ENCODE measurements at regions not wholly inside any gene's neighbourhood (a gene's known extent, or its start where the extent isn't known, plus 50 kb on each side); places are given as distances from the start of the nearest gene placed in this dataset.

GRCh38 chr2:47696478-47696831 is 86.5 kb upstream of the MSH6 start:
- H3K4me3 ChIP-seq (replicated peaks in 1 of 3; ENCODE audit: insufficient read depth in 1 of 3, low read depth in 1 of 3, low read length in 3 of 3) = no peak overlapping the region
- no peaks in the 10 kb centered on the region for H3K36me3 ChIP-seq (ENCODE audit: control insufficient read depth in 2 of 2, extremely low read depth in 1 of 2, insufficient read depth in 2 of 2, low read length in 2 of 2)
- dilution Hi-C loops (cut with MboI; ENCODE audit: extremely low pct_ligation_motif_present, low sequenced_read_pairs) (no loop called here), intact Hi-C loops (cut with micrococcal nuclease) (no loop called here)
- H4K20me1 ChIP-seq (replicated peaks; ENCODE audit: control insufficient read depth, extremely low read depth, insufficient read depth, low read length) = no peaks in the 10 kb centered on the region
- no peaks in the 10 kb centered on the region for H3K9me3 ChIP-seq (replicated peaks; ENCODE audit: control insufficient read depth, insufficient read depth, low read length)
- H3K9me1 ChIP-seq (replicated peaks; ENCODE audit: control insufficient read depth, extremely low read depth, insufficient read depth, low read length) = no peaks in the 10 kb centered on the region
- no TSS peak for BruUV-seq (replicated peaks)
- H3K9ac ChIP-seq (replicated peaks; ENCODE audit: extremely low read depth, insufficient read depth, low read length) = no peak overlapping the region
- ChIA-PET CTCF (no interaction called here), POLR2A (no interaction called here)
- peaks cover 6 to 16% of the 10 kb centered on the region in 2 experiments for H3K27me3 ChIP-seq (ENCODE audit: control insufficient read depth in 2 of 2, insufficient read depth in 2 of 2, low read length in 2 of 2)
- DNase-seq (ENCODE audit: low read depth, low spot score) = no peak
- no peaks in the 10 kb centered on the region for H3K4me1 ChIP-seq (ENCODE audit: control insufficient read depth, extremely low read depth, insufficient read depth, low read length)
- H2AFZ ChIP-seq (ENCODE audit: low read depth, low read length) = no peak overlapping the region
- H3K79me2 ChIP-seq (ENCODE audit: control insufficient read depth, insufficient read depth, low read length) = no peaks in the 10 kb centered on the region
- H3K27ac ChIP-seq (ENCODE audit: insufficient read depth, low read depth, low read length) = no peak overlapping the region
- TF ChIP-seq MYC (IDR thresholded peaks at IDR 0.05; ENCODE audit: low read depth, low read length) = no peak
- no peak for TF ChIP-seq CTCF (IDR thresholded peaks at IDR 0.05; ENCODE audit: extremely low read depth in 1 of 2, insufficient read depth in 1 of 2, low read depth in 1 of 2, low read length in 2 of 2)
- TF ChIP-seq POLR2A (IDR thresholded peaks at IDR 0.05; ENCODE audit: low read depth, low read length) = no peak
- no peak for TF ChIP-seq JUN (IDR thresholded peaks at IDR 0.05; ENCODE audit: borderline replicate concordance, insufficient read depth, insufficient read length, low read depth)
- no peak for TF ChIP-seq FOS (IDR thresholded peaks at IDR 0.05; ENCODE audit: borderline replicate concordance, insufficient read depth, low read length)
- no peak for TF ChIP-seq EZH2 (IDR thresholded peaks at IDR 0.05; ENCODE audit: borderline replicate concordance, low read depth, low read length, severe bottlenecking)
- FAIRE-seq = no peak
- H3K4me2 ChIP-seq (ENCODE audit: insufficient read depth, low read length) = no peak overlapping the region

- TF ChIP-seq EZH2 (IDR thresholded peaks at IDR 0.05; ENCODE audit: borderline replicate concordance, low read depth, low read length, severe bottlenecking) (no peak), GATA2 (IDR thresholded peaks at IDR 0.05; ENCODE audit: insufficient read depth, insufficient read length, low read depth, low read length) (no peak), CTCF (IDR thresholded peaks at IDR 0.05; ENCODE audit: extremely low read depth in 1 of 2, insufficient read depth in 1 of 2, low read depth in 1 of 2, low read length in 2 of 2) (no peak), POLR2AphosphoS5 (IDR thresholded peaks at IDR 0.05; ENCODE audit: insufficient read depth, low read depth, low read length) (no peak), POLR2A (IDR thresholded peaks at IDR 0.05; ENCODE audit: low read depth, low read length) (no peak), JUN (IDR thresholded peaks at IDR 0.05; ENCODE audit: borderline replicate concordance, insufficient read depth, insufficient read length, low read depth) (no peak), MYC (IDR thresholded peaks at IDR 0.05; ENCODE audit: low read depth, low read length) (no peak), FOS (IDR thresholded peaks at IDR 0.05; ENCODE audit: borderline replicate concordance, insufficient read depth, low read length) (no peak)
- TF ChIP-seq, protein P1, sequence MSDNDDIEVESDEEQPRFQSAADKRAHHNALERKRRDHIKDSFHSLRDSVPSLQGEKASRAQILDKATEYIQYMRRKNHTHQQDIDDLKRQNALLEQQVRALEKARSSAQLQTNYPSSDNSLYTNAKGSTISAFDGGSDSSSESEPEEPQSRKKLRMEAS (IDR thresholded peaks at IDR 0.05; ENCODE audit: insufficient read depth, insufficient read length) = no peak
- no peaks in the 10 kb centered on the region for H3K9me1 ChIP-seq (replicated peaks; ENCODE audit: control insufficient read depth, extremely low read depth, insufficient read depth, low read length)
- H4K20me1 ChIP-seq (replicated peaks; ENCODE audit: control insufficient read depth, extremely low read depth, insufficient read depth, low read length) = no peaks in the 10 kb centered on the region
- H3K4me1 ChIP-seq (ENCODE audit: control insufficient read depth, extremely low read depth, insufficient read depth, low read length) = no peaks in the 10 kb centered on the region
- no peaks in the 10 kb centered on the region for H3K36me3 ChIP-seq (ENCODE audit: control insufficient read depth in 2 of 2, extremely low read depth in 1 of 2, insufficient read depth in 2 of 2, low read length in 2 of 2)
- FAIRE-seq = no peak
- no peak overlapping the region for H3K4me2 ChIP-seq (ENCODE audit: insufficient read depth, low read length)
- H3K27ac ChIP-seq (ENCODE audit: insufficient read depth, low read depth, low read length) = no peak overlapping the region
- ChIA-PET POLR2A (no interaction called here), CTCF (no interaction called here)
- H3K9ac ChIP-seq (replicated peaks; ENCODE audit: extremely low read depth, insufficient read depth, low read length) = no peak overlapping the region
- H2AFZ ChIP-seq (ENCODE audit: low read depth, low read length) = no peak overlapping the region
- dilution Hi-C loops (cut with MboI; ENCODE audit: extremely low pct_ligation_motif_present, low sequenced_read_pairs) = no loop called here
- no TSS peak for BruUV-seq (replicated peaks)
- intact Hi-C loops (cut with micrococcal nuclease) = no loop called here
- H3K27me3 ChIP-seq (ENCODE audit: control insufficient read depth in 2 of 2, insufficient read depth in 2 of 2, low read length in 2 of 2) = peaks cover 6 to 16% of the 10 kb centered on the region in 2 experiments
- DNase-seq (ENCODE audit: low read depth, low spot score) = no peak
- H3K4me3 ChIP-seq (replicated peaks in 1 of 3; ENCODE audit: insufficient read depth in 1 of 3, low read depth in 1 of 3, low read length in 3 of 3) = no peak overlapping the region
- no peaks in the 10 kb centered on the region for H3K9me3 ChIP-seq (replicated peaks; ENCODE audit: control insufficient read depth, insufficient read depth, low read length)
- no peaks in the 10 kb centered on the region for H3K79me2 ChIP-seq (ENCODE audit: control insufficient read depth, insufficient read depth, low read length)
Observed at GRCh38 chr2:47695800-47696477, 87.0 kb upstream of the MSH6 start.
